Left renal pelvis (tissue), 4 donors: ENCODE measurements at regions not wholly inside any gene's neighbourhood (a gene's known extent, or its start where the extent isn't known, plus 50 kb on each side); places are given as distances from the start of the nearest gene placed in this dataset.

Source experiments
- DNase-seq, 4 donors: peaks; one replicate each; pipeline ENCODE4 v3.0.0-alpha.2; 2013; ENCODE audit warnings: low read depth in 4 of 4, low spot score in 3 of 4

DNA sequence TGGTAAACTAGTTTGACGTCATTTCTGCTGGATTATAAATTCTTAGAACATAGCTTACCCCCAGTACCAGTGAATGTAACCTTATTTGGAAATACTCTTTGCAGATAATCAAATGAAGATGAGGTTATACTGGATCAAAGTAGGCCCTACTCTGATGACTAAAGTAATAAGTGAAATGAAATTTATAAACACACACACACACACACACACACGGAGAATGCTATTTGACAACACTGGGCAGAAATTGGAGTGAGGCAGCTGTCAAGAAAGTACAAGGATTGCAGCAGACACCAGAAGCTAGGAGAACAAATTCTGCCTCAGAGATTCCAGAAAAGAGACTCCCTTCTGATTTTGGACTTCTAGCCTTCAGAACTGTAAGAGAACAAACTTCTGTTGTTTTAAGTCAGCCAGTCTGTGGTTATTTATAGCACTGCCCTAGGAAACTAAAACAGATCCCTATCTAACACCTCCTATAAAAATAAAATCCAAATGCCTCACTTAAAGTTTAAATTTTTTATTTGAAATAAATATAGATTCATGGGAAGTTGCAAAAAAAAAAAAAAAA lies 448.6 kb downstream of the PCDH18 start:
- DNase-seq: no peak

GRCh38 chr4:137082061-137082460 lies 450.2 kb downstream of the PCDH18 start:
- no peak for DNase-seq

DNA sequence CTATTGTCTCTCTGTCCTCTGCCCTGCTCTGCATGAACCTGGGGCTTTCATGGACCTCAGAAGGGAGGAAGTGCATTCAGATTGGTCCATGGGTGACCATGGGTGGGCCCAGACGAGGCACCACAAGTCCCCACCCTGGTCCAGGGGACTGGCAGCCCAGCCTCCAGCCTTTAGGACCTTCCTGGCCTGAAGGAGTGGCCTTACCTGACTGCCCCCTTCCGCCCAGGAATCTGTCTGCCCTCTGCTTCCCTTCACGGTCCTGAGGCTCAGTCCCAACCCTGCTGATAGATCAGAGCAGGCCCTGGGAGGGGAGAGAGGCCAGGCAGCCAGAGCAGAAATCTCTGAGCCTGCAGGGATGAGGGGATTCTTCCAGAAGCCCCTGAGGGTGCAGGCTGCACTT lies 455.4 kb downstream of the PCDH18 start:
- no peak for DNase-seq

DNA sequence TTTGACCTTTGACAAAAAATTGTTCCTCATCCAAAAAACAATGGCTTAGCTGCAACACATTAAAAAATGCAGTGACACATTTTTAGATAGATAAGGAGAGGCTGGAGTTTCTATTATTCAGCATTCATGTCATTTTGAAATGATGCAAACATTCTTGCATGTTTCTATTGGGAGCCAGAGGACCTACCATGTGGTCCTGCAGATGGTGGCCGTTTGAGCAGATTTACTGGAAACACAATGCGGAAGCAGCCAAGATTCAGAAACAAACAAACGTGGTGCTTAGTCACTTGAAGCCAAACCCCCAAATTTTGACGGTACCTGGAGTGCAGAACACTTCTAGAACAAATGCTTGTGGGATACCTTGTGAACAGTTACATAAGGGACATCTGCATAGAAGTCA lies 456.7 kb downstream of the PCDH18 start:
- no peak for DNase-seq

- no peak for DNase-seq
Observed at GRCh38 chr4:137070614-137071013, 461.7 kb downstream of the PCDH18 start.

GRCh38 chr4:137069473-137069872 lies 462.8 kb downstream of the PCDH18 start:
- DNase-seq: no peak

DNA sequence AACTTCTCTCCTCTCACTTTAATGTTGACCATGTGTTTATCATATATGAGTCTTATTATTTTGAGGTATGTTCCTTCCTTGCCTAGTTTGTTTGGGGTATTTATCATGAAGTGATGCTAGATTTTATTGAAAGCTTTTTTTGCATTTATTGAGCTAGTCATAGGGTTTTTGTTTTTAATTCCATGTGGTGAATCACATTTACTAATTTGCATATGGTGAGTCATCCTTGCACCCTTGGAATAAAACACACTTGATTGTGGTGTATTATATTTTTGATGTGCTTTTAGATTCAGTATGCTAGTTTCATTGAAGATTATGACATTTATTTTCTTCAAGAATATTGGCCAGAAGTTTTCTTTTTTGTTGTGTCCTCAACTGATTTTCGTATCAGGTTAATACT lies 464.6 kb downstream of the PCDH18 start:
- DNase-seq: no peak

- DNase-seq: no peak
Observed at GRCh38 chr4:137065311-137065710, 467.0 kb downstream of the PCDH18 start.

DNA sequence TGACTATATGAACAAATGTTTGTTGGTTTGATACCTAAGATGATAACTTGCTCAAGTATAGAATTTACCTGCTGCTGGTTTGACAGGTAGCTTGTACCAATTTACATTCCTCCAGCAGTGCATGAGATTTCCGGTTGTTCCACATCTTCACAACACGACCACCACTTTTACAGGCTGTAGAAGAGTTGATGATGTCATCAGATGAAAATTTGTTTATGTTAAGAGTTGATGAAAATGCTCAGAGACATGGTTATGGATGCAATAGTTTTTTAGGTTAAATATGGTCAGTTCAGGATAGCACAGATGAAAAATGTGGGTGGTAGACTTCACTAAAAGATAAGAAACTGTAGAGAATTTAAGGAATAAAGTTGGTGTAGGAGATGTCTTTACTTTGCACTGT lies 468.3 kb downstream of the PCDH18 start:
- no peak for DNase-seq

DNA sequence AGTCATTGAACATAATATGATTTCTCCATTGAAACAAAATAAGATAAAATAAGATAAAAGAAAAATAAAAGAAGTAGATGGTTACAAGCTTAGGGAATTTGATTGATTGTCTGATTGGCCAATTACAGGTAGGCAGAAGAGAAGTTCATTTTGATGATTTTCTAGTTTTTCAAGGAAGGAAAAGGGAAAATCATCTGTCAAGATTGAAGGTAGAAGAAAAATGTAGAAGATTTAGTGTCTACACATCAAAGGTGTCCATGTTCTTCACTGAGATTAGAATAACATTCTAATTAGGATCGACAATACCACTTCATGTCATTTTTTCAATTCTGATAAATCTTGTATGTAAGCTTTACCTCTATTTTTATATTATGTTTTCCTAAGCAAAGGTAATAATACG lies 489.1 kb downstream of the PCDH18 start:
- no peak for DNase-seq

DNA sequence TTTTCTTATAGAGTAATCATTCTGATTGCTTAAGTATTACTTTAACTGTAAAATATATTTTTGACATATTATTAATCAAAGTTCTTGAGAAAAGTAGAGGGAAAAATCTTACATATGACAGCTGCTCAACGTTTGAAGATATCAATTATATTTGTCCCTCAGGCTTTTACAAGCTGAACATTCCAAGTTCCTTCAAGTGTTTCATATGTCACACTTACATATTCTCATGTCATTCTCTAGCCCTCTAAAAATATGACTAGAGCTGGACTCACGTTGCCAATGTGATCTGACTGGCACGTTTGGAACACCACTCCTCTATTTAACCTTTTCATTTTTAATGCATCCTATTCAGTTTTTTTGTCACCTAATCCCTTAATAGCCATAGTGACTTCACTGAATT lies 492.9 kb downstream of the PCDH18 start:
- DNase-seq: no peak

DNA sequence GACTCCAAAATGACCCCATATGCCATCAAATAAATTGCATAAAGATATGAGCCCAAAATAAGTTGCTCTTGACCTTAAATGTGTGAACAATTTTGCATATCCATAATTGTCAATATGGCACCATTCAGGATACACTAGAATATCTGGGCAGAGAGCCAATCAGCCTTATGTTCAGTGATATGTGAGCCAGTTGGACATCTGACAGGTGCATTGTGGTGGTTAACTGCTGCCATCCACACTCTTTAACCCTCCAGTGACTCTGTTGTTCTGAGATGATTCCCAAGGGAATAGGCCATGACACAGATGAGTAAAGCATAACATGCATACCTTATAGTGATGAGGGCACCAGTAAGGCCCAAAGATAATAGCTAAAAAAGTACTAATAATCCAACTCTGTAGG lies 500.1 kb downstream of the PCDH18 start:
- DNase-seq: no peak

- no peak for DNase-seq
Observed at GRCh38 chr4:137029026-137029425, 503.3 kb downstream of the PCDH18 start.

GRCh38 chr4:137025484-137026059 lies 506.7 kb downstream of the PCDH18 start:
- no peak for DNase-seq

DNA sequence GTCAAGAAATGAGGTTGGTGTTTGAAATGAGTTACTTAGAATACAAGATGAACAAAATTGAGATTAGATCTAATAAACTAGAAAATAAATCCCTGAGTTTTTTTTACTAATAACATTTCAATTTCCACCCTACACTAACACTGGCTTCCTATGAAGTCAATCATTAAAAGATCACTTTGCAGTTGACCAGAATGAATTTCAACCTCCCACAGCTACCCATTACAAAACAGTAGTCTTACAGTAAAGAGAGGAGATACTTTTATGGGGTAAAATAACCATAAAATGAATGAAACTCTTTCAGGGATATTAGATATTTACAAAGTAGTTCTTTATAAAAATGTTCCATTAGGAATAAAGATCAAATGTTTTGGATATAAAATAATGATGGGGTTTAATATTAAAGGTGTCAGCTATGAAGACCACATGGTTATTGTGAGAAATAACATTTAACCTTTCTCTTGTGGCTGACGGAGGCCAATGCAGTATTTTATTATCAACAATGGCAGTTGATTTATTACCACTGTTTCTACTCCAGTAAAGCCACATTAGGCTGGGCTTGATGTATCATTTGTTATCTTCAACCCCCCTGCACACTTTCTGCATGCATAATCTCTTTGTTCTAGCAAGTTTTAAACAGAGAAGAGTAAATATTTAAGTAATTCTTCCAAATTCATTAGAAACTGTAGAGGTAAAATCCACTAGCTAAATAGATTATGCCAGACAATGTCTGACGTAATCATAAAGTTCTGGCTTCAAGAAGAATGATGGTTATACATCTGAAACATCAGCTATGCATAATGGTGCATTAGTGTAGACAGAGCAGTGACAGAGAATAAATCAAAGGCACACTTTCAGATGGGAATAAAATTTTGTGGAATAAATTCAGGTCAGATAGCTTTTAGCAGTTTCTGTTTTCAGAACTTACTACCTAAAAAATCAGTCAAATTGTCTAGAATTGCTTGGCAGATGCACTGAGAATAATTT lies 516.6 kb downstream of the PCDH18 start:
- peak in 1 of 4 donors; percentile 6 for DNase-seq

DNA sequence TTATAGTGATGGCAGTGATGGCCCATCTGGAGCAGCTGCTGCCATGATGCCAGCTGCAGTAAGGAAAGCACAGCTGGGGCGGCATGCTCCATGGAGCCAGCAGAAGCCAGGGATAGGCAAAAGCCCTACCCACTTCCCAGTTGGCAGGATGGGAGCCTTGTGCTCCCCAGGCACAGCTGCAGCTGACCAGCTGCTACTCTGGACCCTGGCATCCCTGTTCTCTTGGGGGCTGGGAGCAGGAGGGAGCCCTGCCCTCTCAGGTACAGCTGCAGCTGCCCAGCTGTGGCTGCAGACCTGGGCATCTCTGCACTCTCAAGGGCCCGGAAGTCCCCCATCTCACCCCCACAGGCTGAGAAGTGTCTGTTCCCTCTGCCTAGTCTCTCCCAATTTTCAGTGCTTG lies 531.9 kb downstream of the PCDH18 start:
- no peak for DNase-seq

DNA sequence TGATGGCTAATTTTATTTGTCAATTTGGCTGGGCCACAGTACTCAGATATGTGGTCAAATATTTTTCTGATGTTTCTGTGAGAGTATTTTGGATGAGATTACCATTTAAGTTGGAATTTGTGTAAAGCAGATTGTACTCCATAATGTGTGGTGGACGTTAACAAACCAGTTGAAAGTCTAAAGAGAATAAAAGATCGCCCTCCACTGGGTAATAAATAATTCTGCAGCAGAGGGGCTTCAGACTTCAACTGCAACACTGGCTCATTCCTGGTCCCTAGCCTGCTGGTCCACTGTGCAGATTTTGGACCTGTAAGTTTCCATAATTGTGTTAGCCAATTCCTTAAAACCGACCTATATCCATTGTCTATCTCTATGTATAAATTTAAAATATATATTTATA lies 540.3 kb downstream of the PCDH18 start:
- DNase-seq: no peak

DNA sequence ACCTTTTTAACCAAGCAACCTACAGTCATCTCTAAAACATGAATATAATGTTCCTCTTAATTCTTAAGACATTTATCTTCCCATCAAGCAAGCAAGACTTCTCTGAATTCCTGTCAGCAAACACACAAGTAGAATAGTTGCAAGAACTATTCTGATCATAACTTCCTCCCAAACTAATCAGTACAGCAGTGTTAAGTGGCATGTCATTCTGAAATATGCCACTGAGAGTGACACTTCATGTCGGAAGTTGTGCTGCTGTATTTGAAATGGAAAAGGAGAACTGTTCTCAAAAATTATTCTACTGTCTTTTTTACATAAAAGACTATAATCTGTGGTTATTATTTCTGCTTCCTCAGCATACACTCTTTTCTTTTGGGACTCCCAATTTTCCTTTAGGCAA lies 546.6 kb downstream of the PCDH18 start:
- DNase-seq: no peak

- DNase-seq: no peak
Observed at GRCh38 chr4:136967069-136967468, 565.2 kb downstream of the PCDH18 start.

DNA sequence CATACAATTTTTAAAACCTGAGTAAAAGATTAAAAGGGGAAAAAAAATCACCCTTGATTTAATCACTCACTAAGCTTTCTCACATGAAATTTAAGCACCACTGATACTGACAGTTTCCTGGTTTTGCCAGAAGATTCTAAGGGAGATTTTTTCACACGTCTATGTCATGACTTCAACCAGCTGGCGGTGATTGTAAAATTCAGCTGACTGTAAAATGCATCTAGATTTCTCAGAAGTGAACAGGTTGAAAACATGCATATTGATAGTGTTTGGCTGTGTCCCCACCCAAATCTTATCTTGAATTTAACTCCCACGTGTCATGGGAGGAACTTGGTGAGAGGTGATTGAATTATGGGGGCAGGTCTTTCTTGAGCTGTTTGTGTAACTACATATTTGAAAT lies 566.8 kb downstream of the PCDH18 start:
- DNase-seq: no peak

GRCh38 chr4:136962868-136963267 lies 569.4 kb downstream of the PCDH18 start:
- no peak for DNase-seq
